PC-9 (cell line): ENCODE measurements at regions not wholly inside any gene's neighbourhood (a gene's known extent, or its start where the extent isn't known, plus 50 kb on each side); places are given as distances from the start of the nearest gene placed in this dataset.

Experiments
- BruUV-seq: library from RNA; stranded (reverse); fragments of 400-500 nt; replicated peaks from 2 replicates; lab custom pipeline; 2021; lab: Mats Ljungman, UMichigan
- CTCF ChIA-PET: fragments of 300-600 bp; sonication (Branson Sonifier 250); formaldehyde crosslinking; loops from one replicate; lab custom pipeline; 2022; ENCODE audit warnings: antibody characterized with exemption; lab: Charles Lee
- POLR2A ChIA-PET: fragments of 300-600 bp; sonication (Branson Sonifier 250); formaldehyde crosslinking; loops from one replicate; lab custom pipeline; 2022; ENCODE audit warnings: antibody characterized with exemption; ENCODE audit not compliant: unreplicated experiment; lab: Charles Lee
- DNase-seq, 2 experiments: peaks; one replicate each; pipeline versions ENCODE4 v3.0.0 to v3.0.0-alpha.2; 2015 to 2022; ENCODE audit warnings: mixed read lengths in 1 of 2
- H2AFZ ChIP-seq: fragments of 200-600 bp; sonication (generic); 2 replicates; pipeline ENCODE4 v1.8.1; 2017; ENCODE audit warnings: antibody characterized with exemption
- H3F3A ChIP-seq: fragments of 200-600 bp; sonication (generic); 2 replicates; pipeline ENCODE4 v1.8.1; 2017; ENCODE audit warnings: antibody characterized with exemption, mild to moderate bottlenecking, low read depth; ENCODE audit not compliant: insufficient read depth
- H3K27ac ChIP-seq: fragments of 200-600 bp; sonication (generic); 2 replicates; pipeline ENCODE4 v1.6.1; 2016; ENCODE audit warnings: mixed run types
- H3K27me3 ChIP-seq: fragments of 200-600 bp; sonication (generic); 2 replicates; pipeline ENCODE4 v1.6.1; 2016; ENCODE audit warnings: low read depth, mixed run types; ENCODE audit not compliant: insufficient read depth
- H3K36me3 ChIP-seq: fragments of 200-600 bp; sonication (generic); 2 replicates; pipeline ENCODE4 v1.6.1; 2016; ENCODE audit warnings: low read depth, mixed run types
- H3K4me1 ChIP-seq: fragments of 200-600 bp; sonication (generic); replicated peaks from 2 replicates; pipeline ENCODE4 v1.6.1; 2016; ENCODE audit warnings: mixed run types; ENCODE audit not compliant: insufficient read depth
- H3K4me2 ChIP-seq: fragments of 200-600 bp; sonication (generic); 2 replicates; pipeline ENCODE4 v1.6.1; 2017; ENCODE audit warnings: mixed run types
- H3K4me3 ChIP-seq: fragments of 200-600 bp; sonication (generic); 2 replicates; pipeline ENCODE4 v1.6.1; 2016; ENCODE audit warnings: mixed run types
- H3K79me2 ChIP-seq: fragments of 200-600 bp; sonication (generic); 2 replicates; pipeline ENCODE4 v1.6.1; 2017; ENCODE audit warnings: low read depth, mixed run types
- H3K9me2 ChIP-seq: fragments of 200-600 bp; sonication (generic); 2 replicates; pipeline ENCODE4 v1.8.1; 2017; ENCODE audit warnings: mild to moderate bottlenecking; ENCODE audit not compliant: insufficient read depth
- H3K9me3 ChIP-seq: fragments of 200-600 bp; sonication (generic); 2 replicates; pipeline ENCODE4 v1.8.1; 2016; ENCODE audit warnings: low read depth; ENCODE audit not compliant: insufficient read depth
- H4K20me1 ChIP-seq: fragments of 200-600 bp; sonication (generic); 2 replicates; pipeline ENCODE4 v1.8.1; 2017; ENCODE audit not compliant: insufficient read depth
- EZH2 ChIP-seq: fragments of 200-600 bp; sonication (generic); IDR thresholded peaks from 2 replicates; pipeline ENCODE4 v1.8.0; 2017; ENCODE audit warnings: antibody characterized with exemption, low read depth
- intact Hi-C: fragments of 100-400 bp; cut with micrococcal nuclease; formaldehyde crosslinking; loops from one replicate; pipeline ENCODE4 v1.10.0; 2022; ENCODE audit not compliant: unreplicated experiment
- TF ChIP-seq, protein P1 (sequence below): fragments of 200-600 bp; sonication (generic); conservative IDR thresholded peaks from 2 replicates; pipeline ENCODE4 v1.6.1; 2017; ENCODE audit warnings: mixed run types, antibody characterized with exemption, mild to moderate bottlenecking, moderate library complexity

DNA sequence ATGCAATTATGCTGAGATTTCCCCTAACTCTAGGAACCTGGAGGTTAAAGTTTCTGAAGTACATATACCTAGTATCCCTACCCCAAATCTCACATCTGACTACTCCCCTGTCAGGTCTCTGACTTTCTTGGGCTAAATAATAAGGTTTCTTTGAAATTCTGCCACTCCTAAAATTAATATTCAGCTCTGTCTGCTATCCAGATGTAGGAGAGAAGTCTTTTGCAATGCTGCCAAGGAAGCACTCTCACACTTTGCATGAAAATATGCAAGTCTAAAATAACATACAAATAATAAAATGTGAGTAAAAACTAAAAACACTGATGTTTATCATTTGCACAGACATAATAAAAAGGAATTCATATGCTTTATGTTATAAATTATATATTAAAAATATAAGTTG lies 196.9 kb upstream of the LRFN5 start:
- POLR2A ChIA-PET: no interaction called here
- H3K9me3 ChIP-seq: no peaks in the 10 kb centered on the region
- no peaks in the 10 kb centered on the region for H4K20me1 ChIP-seq
- no peaks in the 10 kb centered on the region for H3K27me3 ChIP-seq
- no peak overlapping the region for H3K4me3 ChIP-seq
- CTCF ChIA-PET: no interaction called here
- no peaks in the 10 kb centered on the region for H3F3A ChIP-seq
- no peak overlapping the region for H3K4me2 ChIP-seq
- no TSS peak for BruUV-seq
- no peaks in the 10 kb centered on the region for H3K79me2 ChIP-seq
- H3K27ac ChIP-seq: no peak overlapping the region
- no peak for TF ChIP-seq EZH2
- TF ChIP-seq, protein P1, sequence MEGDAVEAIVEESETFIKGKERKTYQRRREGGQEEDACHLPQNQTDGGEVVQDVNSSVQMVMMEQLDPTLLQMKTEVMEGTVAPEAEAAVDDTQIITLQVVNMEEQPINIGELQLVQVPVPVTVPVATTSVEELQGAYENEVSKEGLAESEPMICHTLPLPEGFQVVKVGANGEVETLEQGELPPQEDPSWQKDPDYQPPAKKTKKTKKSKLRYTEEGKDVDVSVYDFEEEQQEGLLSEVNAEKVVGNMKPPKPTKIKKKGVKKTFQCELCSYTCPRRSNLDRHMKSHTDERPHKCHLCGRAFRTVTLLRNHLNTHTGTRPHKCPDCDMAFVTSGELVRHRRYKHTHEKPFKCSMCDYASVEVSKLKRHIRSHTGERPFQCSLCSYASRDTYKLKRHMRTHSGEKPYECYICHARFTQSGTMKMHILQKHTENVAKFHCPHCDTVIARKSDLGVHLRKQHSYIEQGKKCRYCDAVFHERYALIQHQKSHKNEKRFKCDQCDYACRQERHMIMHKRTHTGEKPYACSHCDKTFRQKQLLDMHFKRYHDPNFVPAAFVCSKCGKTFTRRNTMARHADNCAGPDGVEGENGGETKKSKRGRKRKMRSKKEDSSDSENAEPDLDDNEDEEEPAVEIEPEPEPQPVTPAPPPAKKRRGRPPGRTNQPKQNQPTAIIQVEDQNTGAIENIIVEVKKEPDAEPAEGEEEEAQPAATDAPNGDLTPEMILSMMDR: no peak
- intact Hi-C loops: no loop called here
- DNase-seq: no peak
- H3K4me1 ChIP-seq: no peaks in the 10 kb centered on the region
- H2AFZ ChIP-seq: 0 out of 2 replicates have a peak overlapping the region, but pooled peaks have one; percentile 27
- H3K36me3 ChIP-seq: no peaks in the 10 kb centered on the region
- H3K9me2 ChIP-seq: no peaks in the 10 kb centered on the region

DNA sequence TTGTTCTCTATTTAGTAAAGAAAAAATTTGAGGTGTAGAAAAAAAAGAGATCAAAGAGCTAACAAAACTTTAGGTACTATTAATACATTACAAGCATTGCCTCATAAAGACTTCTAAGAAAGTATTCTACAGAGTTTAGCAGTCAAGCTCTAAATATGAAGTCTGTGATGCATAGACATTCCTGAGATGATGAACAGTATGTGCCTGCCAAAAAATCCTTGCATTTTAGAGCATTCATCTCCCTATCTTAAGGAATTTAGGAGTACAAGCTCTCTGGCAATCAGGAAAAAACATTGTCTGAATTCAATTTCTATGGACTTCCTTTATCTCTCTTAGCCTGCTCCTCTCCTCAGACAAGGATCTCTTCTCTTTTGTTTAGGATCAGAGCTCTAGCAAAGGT lies 202.6 kb upstream of the LRFN5 start:
- no peak overlapping the region for H3K4me2 ChIP-seq
- H4K20me1 ChIP-seq: no peaks in the 10 kb centered on the region
- POLR2A ChIA-PET: no interaction called here
- no peaks in the 10 kb centered on the region for H3K79me2 ChIP-seq
- H3K4me1 ChIP-seq: no peaks in the 10 kb centered on the region
- H3K27ac ChIP-seq: no peak overlapping the region
- H3K4me3 ChIP-seq: no peak overlapping the region
- no peak for DNase-seq
- CTCF ChIA-PET: no interaction called here
- no peaks in the 10 kb centered on the region for H3F3A ChIP-seq
- no peaks in the 10 kb centered on the region for H3K9me2 ChIP-seq
- BruUV-seq: no TSS peak
- intact Hi-C loops: no loop called here
- no peak for TF ChIP-seq EZH2
- TF ChIP-seq, protein P1: no peak
- no peak overlapping the region for H2AFZ ChIP-seq
- no peaks in the 10 kb centered on the region for H3K27me3 ChIP-seq
- H3K36me3 ChIP-seq: no peaks in the 10 kb centered on the region
- H3K9me3 ChIP-seq: no peaks in the 10 kb centered on the region

DNA sequence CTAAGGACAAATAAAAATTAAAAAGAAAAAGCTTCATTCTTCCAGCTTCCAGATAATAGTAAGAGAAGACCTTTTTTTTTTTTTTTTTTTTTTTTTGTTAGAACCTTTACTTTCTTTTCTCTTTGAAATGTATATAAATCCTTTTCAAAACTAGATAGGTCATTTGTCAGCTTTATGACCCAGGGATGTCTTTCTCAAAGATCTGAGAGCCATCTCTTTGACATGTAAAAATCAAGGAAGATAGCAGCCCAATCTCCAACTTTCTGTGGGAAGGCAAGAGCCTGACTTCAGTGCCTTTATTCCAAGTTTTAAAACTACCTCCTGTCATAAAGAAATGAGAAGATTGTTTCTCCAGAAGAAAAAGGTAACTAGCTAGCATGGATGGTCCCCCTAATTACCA lies 203.3 kb upstream of the LRFN5 start:
- no peaks in the 10 kb centered on the region for H3K9me3 ChIP-seq
- no peak overlapping the region for H2AFZ ChIP-seq
- no peaks in the 10 kb centered on the region for H3K9me2 ChIP-seq
- H3K4me1 ChIP-seq: no peaks in the 10 kb centered on the region
- H3K4me3 ChIP-seq: no peak overlapping the region
- ChIA-PET CTCF (no interaction called here), POLR2A (no interaction called here)
- TF ChIP-seq, protein P1: no peak
- no peak for TF ChIP-seq EZH2
- no peak overlapping the region for H3K27ac ChIP-seq
- H3F3A ChIP-seq: no peaks in the 10 kb centered on the region
- intact Hi-C loops: no loop called here
- no peaks in the 10 kb centered on the region for H4K20me1 ChIP-seq
- BruUV-seq: no TSS peak
- DNase-seq: no peak
- H3K27me3 ChIP-seq: no peaks in the 10 kb centered on the region
- H3K36me3 ChIP-seq: no peaks in the 10 kb centered on the region
- no peak overlapping the region for H3K4me2 ChIP-seq
- H3K79me2 ChIP-seq: no peaks in the 10 kb centered on the region
